HG03175 (cell line): ENCODE measurements at regions not wholly inside any gene's neighbourhood (a gene's known extent, or its start where the extent isn't known, plus 50 kb on each side); places are given as distances from the start of the nearest gene placed in this dataset.
"Not testable (repeated sequence)": the region's sequence is repeated elsewhere in the genome, so short reads cannot be mapped to it uniquely, and the experiment has no call there.

Experiments used
- ATAC-seq: cut with Tn5 transposase; IDR thresholded peaks from one replicate; pipeline ENCODE4 v1.9.1; 2021; ENCODE audit warnings: mild to moderate bottlenecking, moderate library complexity; ENCODE audit not compliant: unreplicated experiment

GRCh38 chr4:13981499-13981898 lies 354.0 kb upstream of the BOD1L1 start:
- ATAC-seq: no peak

DNA sequence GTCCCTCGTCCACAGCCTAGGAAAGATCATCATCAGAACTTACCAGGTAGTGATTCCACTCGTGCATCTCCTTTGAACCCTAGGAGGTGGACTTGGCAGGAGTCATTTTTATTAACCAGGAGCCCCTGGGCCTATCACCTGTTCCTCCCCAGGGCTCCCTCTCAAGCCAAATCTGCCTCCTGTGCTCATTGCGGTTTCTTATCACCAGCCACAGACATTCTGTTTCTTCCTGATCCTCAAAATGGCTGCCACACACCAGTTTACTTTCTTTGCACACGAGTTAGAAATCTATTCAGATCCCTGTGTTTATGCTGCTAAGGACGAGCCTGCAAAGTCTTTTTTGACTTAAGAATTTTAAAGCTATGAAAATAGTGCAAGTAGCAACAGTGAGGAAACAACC lies 354.5 kb upstream of the BOD1L1 start:
- ATAC-seq: no peak

DNA sequence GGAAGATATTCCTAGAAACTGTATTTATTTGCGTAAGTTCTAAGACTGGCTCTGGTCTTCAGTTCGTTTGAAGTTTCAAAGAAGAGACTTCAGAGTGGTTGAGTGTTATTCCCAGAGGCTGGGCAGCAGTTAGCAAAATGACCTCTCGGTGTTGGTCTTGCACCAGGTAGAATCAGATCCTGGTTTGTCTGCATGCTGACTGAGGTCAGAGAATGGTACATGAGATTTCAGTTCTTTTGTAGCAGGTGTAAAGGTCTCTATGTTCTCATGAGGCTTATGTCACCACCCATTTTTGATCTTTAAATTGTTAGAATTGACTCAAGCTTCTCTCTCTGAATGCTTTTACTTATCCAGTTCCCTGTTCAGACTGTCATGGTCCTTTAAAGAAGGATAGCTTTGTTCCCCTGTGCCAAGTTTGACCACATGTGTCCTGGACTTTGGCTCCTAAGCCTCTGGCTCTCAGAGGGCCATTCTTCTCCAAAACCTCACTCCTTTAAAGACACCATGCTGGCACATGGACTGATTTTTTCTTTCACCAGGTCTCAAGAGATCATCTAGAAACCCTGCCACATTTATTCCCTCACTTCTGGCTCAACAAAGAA lies 355.8 kb upstream of the BOD1L1 start:
- ATAC-seq: no peak

- ATAC-seq: no peak
These were observed 357.7 kb upstream of the BOD1L1 start for GRCh38 chr4:13984991-13985800.

DNA sequence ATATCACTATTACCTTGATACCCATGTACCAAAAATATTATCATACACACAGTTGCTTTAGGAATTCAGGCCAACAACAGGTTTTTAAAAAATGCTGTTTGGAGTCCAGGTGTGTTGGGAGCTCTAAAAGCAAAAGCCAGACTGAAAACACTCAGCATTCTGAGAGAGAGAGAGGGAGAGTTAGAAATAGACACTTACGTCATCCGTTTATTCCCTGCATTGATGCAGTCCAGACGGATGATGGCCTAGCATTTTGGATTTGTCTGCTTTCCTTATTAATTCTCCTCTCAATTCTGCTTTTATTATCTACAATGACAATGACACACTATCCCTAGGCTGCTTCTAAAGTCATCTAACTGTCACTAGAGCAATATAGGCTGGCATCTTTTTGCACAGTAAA lies 358.3 kb upstream of the BOD1L1 start:
- no peak for ATAC-seq

GRCh38 chr4:13986548-13986947 lies 359.0 kb upstream of the BOD1L1 start:
- no peak for ATAC-seq

DNA sequence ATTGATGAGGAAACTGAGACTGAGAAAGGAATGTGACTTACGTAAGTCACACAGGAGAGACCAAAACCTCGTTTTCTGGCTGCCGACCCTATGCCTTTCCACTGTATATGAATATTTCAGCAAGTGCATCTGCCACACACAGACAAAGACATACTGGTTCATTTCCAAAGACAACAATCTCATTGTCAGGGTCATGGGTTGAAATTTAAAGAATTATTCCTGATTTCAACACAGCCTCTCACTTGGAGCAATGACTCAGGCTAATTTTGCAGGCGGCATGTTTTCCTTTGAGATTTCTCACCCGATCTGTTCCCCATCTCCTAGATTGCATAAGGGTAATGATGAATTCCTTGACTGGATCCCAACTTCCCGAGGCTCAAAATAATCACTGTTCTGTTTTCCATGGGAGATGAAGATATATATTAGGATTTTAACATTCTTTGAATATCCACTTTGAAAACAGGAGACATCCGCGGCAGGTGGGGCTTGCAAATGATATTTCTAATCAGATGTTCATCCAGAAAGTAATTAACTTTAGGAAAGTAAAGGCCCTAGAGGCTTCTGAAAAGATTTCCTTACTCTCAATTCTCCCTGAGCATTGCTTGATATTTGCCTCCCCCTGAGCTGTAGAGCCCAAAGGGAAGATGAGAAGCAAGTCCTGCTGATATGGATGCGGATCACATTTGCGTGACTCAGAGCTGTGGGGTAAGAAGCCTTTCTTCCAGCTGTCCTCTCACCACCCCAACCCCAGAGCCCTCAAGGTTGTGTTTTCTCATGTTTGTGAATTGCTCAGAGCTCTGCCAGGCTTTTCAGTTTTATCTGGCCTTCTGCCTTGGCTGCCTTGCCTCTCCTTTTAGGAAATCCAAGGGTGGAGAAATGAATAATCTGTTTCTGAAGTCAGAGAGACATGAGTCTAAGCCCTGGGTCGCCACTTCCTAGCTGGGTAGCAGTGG lies 361.1 kb upstream of the BOD1L1 start:
- no peak for ATAC-seq

DNA sequence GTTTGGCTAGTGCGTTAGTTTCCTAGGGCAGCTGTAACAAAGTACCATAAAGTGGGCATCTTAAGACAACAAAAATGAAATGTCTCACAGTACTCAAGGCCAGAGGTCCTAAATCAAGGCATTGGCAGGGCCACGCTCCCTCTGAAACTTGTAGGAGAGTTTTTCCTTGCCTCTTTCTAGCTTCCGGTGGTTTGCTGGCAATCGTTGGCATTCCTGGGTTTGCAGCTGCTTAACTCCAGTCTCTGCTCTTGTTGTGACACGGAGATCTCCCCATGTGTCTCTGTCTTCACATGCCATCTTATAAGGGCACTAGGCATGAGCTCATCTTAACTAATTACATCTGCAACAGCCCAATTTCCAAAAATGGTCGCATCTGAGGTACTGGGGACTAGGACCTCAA lies 362.0 kb upstream of the BOD1L1 start:
- no peak for ATAC-seq

DNA sequence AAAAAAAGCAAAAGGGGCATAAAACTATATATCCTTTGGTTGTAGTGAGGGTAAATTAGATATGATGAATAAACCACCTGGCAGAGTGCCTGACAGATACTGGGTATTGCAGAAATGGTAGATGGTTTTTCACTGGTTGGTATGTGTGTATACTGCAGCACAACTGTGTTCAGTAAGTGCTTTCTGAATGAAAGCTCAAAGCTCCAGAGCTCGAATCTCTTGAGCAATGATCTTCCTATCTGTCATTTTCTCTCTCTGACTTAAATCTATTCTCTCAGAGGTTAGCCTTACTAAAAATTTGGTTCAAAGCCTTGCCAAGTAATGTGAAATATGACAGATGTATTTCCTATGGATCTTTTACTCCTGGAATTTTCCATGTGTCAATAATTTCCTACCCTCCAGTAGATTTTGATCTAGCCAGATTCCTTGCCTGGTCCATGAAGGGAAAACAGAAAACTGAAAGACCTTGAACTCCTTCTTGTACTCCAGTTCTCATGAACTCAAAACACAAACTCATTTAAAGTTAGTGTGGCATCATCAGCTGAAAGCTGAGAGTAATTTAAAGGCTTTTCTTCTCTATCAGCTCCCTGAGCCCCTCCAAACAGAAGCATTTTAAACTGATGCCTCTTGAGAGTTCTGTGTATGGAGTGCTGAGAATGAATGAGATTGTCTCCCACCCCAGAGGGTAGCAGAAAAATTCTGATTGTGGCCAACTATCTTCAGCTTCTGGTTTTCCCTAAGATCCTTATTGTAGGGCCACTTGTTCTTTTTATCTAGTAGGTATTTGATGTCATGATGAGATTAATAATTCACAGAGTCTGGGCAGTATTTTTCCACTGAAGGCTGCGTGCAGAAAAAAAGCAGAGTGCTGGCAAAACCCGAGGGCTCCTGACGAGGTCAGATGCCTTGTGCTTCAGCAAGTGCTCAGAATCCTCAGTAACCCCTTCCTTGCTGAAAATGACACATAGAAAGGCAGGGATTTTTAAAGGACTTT lies 363.4 kb upstream of the BOD1L1 start:
- no peak for ATAC-seq

DNA sequence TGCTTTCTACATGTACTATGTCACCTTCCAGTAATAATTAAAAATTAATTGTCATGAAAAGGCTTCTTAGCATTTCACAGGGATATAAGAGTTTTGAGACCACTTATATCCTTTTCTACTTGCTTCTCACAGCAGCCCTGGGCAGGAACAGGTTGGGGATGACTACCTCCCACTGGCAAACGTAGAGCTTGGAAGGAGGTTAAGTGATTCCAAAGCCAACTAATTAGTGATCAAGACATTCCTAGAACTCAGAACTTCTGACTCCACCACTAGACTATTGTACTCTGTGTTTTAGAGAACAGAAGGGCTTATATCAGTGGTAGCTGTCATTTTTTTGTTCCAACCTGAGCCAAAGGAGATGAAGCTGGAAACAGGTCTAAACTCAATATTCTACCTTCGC lies 364.5 kb upstream of the BOD1L1 start:
- ATAC-seq: no peak

- ATAC-seq: no peak
These were observed 365.5 kb upstream of the BOD1L1 start for GRCh38 chr4:13992975-13993520.

DNA sequence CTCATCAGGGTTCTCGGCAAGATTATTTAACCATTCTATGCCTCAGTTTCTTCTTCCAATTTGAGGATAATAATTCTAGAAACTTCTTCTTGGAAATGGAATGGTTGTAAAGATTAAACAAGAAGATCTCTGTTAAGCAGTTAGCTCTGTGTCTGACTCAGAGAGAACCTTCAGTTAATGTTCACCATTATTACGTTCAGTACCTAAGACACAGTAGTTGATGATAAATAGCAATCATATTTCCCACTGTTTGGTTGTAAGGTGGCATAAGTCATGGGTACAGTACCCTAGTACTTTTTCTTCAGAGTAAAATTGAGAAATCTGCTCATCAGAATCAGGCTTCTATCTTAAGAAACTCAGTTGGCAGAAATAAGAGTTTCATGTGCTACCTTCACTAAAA lies 366.5 kb upstream of the BOD1L1 start:
- no peak for ATAC-seq

GRCh38 chr4:13998850-13999445 lies 371.4 kb upstream of the BOD1L1 start:
- no peak for ATAC-seq

DNA sequence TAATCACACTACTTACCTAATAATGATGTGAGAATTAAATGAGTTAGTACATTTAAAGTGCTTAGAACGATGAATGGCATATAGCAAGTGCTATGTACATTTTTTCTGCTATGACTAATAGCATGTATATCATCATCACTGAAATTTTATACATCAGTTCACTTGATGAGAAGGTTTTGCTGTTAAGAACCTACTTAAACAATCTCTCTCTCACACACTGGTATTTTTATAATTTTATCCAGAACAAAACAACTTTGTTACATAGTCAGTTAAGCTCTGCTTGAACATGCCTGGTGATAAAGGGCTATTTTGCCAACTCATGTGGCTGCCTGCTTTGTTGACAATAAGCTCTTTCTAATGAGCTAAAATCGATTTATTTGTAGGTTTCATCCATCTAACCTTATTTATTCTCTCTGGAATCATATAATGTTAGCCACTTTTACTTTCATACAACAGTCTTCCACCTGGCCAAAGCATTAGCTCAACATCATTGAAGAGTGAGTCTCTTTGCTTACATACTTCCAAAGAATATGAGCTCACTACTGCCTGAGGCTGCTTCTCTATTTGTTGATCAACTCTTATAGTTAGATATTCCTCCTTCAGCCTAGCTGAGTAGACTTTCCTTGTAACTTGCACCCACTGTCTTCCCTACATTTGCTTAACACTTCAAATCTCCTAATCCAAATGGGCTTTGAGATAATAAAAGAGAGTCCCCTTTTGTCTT lies 372.7 kb upstream of the BOD1L1 start:
- ATAC-seq: no peak

GRCh38 chr4:14002331-14002730 lies 374.8 kb upstream of the BOD1L1 start:
- ATAC-seq: not testable (repeated sequence)

GRCh38 chr4:14008494-14008893 lies 381.0 kb upstream of the BOD1L1 start:
- ATAC-seq: peak; percentile 66

- ATAC-seq: no peak
These were observed 390.8 kb upstream of the BOD1L1 start for GRCh38 chr4:14018191-14018853.

- ATAC-seq: no peak
These were observed 394.9 kb upstream of the BOD1L1 start for GRCh38 chr4:14022456-14022855.
